GM12892 (cell line): ENCODE measurements at regions not wholly inside any gene's neighbourhood (a gene's known extent, or its start where the extent isn't known, plus 50 kb on each side); places are given as distances from the start of the nearest gene placed in this dataset.

ENCODE experiments used
- POLR2A ChIP-seq: IDR thresholded peaks from 2 replicates; pipeline ENCODE4 v1.6.1; 2011; ENCODE audit warnings: low read depth, low read length, control low read depth
- POLR2AphosphoS5 ChIP-seq: IDR thresholded peaks from 2 replicates; pipeline ENCODE4 v1.6.1; 2011; ENCODE audit warnings: low read depth, low read length, control low read depth
- TAF1 ChIP-seq: IDR thresholded peaks from 2 replicates; pipeline ENCODE4 v1.6.1; 2011; ENCODE audit warnings: low read depth, mild to moderate bottlenecking, control low read depth, low read length, borderline replicate concordance

- TF ChIP-seq POLR2A, result no peak
- no peak for TF ChIP-seq POLR2AphosphoS5
- no peak for TF ChIP-seq TAF1
These were observed 618.8 kb upstream of the KLF4 start for GRCh38 chr9:108108280-108108851.
